ENCODE measurements at regions not wholly inside any gene's neighbourhood (a gene's known extent, or its start where the extent isn't known, plus 50 kb on each side); places are given as distances from the start of the nearest gene placed in this dataset.

DNA sequence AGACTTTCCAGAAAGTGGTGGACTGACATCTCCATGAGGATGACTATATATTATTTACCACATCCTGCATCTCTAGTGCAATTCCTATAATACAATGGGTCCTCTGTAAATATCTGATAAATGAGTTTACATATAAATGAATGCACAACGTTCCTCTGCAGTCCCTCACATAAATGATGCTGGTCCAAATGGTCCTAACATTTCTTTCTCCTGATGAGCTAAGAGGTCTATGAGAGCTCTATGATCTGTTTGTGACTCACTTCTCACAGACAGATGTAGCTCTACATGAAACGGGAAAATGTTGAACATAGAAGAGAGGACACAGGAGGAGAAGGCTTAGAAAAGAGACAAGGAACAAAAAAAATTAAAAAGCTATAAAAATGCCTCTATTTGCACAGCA is 201.2 kb upstream of the PIK3C3 start:
- DNase-seq: no peak

DNA sequence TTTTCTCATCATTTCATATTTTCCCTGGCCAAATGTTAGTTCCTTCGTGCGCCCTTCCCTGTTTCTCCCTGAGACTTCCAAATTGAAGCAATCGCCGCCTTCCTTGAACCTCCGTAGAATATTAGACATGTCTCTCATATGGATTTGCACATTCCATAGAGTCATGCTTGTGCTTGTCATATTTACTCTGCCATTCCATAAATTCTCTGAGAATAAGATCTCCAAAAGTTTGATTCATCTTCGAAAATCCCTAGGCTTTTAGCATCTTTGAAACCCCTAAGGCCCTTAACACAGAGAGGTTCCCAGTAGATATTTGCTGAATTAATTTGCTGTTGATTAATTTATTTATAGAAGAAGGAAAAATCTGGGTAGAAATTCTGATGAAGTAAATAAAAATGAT is 202.2 kb upstream of the PIK3C3 start:
- DNase-seq: no peak

DNA sequence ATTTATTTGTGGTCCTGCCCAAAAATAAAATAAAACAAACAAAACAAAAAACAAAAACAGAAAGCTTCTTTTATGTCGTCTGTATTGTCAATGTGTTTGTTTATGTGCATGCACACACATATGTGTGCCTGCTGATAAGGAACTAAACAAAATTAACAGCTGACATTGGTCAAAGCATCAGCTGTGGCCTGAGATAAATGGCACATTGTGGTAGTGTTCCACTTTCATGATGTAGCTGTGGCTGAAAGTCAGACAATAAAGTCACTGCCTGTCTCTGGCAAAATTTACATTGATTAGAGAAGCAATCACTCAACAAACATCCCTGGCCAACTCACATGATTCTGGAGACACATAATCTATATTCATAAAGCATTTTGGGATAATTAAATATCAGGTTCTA is 203.4 kb upstream of the PIK3C3 start:
- DNase-seq: no peak

DNA sequence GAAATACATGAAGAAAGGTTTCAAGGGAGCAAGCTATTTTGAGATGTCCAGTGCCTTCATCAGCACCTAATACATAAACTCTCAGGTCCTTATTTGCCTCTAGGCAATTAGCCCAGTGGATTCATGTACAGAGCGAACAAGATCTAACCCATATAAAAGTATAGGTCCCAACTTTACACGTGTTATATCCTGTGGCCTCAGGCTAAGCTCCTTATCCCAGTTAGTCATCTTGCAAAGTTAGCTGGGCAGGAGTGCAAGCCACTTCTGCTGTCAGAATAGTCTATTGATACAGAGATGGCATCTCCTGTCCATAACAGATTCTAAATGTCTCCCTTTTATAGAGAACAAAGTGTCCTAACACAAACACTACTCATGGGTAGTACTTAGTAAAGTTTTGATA is 203.9 kb upstream of the PIK3C3 start:
- no peak for DNase-seq

DNA sequence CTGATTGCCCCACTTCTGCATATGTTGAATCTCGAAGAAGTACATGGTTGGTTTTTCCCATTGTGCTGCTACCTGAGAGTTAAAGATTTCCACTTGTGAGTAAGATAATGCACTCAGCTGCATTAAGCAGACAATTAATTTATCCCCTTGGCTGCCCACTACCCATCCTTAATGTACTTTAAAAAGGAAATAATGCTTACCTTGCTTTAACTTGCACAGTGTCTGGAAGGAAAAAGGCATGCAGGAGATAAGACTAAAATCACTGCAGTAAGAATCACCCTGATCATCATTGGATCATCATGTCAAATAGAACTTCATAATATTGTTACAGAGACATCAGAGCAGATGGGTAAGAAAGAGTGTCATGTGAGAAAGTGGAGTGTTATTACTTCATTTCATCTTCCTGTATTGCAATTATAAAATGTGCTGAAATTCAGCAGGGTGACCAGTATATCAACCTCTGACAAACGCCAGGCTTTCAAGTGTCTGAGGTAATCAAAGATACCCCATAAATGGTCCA is 207.3 kb upstream of the PIK3C3 start:
- no peak for DNase-seq

DNA sequence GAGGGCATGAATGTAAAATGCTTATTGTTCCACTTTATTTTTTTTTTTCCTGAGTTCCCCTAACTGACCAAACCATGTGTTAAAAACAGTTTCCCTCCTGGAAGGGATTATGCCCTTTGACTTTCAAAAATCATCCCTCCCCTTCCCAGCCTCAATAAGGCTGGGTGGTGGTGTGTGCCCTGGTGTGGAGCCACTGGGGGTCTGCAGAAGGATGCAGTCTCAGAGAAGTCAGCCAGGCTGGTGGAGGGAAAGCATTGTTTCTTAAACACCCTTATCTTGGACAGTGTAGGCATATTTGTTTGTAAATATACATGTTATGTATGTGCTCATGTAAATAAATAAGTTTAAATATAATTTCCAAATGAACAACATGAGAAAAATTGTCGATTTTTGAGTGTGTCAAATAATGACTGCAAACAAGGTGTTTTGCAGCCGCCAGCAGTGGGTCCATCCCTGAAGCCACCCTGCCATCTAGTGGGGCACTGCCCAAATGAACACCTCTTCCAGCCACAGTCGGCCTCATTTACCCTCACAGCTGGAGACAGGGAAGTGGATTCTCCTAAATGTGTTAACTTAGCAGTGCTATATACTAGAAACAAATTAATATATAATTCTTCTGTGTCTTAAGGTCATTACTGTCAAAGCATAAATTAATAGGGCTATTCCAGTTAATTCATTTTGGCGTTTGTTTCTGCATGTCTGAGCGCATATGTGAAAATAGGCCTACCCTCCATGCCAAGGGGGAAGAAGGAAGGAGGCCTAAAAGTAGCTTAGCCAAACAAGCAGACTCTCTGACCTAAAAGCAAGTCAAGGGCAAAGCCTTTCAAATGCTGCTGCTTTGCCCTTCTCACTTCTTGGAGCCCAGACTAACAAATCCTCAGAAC is 209.6 kb upstream of the PIK3C3 start:
- peak; percentile 50 to 92 (median 79) for DNase-seq

DNA sequence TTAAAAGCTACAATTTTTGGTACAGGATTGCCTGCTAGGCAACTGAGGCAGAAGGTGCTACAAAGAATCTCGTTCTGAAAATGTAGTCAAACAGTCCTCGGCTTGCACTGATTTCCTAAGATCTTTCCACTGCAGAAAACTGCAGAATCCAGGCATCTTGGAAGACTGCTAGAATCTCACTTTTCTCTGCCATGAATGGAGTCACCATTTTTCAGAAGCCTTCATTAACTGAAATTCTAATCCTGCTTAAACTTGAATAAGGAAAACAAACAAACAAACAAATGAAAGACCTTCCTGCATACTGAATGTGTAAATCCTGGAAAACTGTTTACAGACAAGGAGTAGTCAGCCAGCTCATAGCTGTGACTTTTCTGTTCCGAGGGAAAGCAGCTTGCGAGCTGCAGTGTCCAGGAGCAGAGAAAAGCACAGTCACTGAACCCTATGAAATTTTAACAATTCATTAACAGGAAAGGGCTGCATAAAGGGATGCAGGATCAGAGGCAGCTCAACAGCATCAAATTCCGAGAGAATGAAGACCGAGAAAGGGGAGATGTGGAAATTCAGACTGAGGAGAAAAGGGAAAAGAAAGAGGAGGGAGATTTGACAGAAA is 210.5 kb upstream of the PIK3C3 start:
- peak in 2 of 3 experiments; percentile 41 to 72 for DNase-seq

DNA sequence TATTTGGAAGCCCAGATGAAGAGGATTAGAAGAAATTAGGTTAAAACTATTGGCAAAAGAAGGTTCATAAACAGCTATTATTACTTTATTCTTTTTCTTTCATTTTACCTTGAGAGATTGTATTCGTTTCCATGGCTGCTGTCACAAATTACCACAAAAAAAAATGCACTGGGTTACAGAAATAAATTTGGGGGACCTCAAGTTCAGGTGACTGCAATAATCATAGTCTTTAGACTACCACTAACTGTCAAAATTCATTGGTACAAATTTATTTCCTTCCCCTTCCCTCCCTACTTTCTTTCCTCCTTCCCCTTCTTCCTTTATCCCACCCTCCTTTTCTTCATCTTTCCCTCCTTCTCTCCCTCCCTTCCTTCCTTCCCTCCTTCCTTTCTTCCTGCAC is 217.8 kb upstream of the PIK3C3 start:
- no peak for DNase-seq

DNA sequence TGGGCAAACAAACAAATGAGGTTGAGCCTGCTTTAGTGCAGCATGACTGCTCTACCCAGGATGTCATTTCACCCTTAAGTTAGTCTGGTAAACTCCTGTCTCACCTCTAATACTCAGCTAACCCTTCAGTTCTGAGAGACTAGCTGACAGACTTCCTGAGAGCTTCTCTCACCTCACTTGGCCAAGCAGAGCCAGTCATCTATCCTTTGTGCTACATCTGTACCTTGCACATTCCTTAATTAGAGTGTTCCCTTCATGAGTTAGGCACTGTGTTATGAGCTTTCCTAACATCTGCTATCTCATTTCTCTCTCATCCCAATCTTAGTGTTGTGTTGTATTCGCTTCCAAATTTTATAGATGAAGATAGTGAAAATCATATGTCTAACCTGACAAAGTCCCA is 220.1 kb upstream of the PIK3C3 start:
- no peak for DNase-seq

DNA sequence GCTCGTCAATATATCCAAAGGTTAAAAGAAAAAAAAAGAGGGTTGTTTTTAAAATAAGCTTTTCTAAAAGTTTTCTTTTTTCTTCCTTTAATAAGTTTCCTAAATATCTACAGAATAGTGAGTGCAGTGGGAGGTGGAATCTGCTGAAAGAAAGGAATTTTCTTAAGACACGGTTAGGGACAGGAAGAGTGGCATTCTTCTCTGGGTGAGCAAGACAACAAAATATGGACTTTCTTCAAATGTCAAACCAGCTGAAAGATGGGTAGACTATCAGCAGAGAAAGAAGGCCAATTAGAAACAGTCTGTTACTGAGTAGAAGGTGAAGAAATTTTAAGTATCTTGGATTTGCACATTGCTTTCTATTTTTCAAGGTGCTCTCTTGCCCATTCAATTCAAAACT is 222.7 kb upstream of the PIK3C3 start:
- no peak for DNase-seq

DNA sequence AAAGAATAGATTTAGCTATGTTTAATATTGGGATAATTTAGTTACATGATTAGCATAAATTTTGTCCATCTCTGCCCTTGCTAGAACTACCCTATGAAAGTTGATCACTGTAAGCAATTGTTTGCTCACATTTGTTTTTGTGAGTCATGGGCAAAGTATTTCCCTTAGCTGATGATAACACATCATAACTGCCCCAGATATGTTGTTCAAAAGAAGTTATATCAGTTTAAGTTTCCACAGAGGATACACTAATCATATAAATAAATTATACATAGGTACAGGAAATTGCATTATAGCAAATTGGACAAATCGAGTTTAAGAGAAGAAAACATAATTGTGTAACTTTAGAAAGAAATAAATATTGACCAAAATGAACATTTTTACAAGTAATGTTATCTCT is 223.2 kb upstream of the PIK3C3 start:
- DNase-seq: no peak

DNA sequence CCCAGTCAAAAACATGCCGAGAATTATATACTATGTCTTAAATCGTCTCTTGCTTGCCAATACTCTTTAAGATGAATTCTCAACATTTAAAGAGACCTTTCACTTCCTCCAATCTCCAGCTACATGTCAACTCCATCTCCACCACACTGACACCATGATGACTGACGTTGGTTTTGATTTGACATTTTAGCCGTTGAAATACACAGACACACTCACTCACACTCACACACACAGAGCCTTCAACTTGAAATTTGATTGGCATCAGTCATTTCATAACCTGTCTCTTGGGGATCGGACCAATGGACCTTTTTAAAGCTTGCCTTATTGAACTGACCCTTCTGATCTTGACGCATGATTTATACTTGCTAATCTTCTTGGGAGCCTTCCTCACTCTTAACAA is 230.8 kb upstream of the PIK3C3 start:
- no peak for DNase-seq

DNA sequence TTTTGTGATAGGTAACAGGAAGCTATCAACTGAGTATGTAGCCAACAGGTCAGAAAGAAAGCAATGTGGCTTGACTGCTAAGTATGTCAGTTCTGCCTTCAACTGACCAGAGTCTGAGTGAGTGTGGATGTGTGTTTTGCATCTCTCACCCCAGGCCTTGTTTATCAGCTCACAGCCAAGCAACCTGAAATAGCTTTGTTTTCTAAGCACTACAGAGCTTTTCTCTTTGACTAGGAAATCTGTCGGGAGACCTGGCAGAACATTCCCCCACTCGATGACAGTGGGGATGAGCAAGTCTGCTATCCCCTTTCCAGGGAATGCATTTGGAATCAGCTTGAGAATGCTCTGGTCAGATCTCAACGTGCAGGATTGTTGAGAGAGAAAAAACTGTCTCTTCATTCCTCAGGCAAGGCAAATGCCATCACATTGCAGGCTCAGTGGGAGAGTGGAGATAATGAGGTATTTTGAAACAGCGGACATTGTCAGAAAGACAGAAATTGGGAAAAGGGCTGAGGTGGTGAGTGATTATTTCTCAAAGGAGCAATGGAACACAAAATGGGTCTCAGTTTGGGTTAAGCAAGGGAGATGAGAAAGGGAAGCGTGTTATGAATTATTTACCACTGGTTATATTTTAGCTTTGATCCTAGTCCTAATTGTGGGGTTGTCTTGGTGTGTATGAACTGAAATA is 233.8 kb upstream of the PIK3C3 start:
- DNase-seq: no peak

DNA sequence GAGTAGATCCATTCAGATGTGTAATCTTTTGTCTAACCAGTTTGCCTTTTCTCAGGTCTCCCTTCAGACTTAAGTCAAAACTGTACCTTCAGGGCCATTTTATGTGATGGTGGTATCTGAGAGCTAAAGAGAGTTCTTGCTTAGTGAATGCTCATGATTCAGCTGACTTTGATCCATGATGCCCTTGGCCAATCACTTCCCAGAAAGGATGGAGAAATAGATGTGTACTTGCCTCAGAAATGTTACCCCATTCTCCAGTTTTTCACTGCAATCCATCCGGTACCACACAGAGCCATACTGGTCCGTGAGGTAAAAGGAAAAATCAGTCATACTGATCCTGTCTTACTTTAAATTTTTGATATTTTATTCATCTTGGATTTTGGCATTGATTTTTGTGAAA is 234.8 kb upstream of the PIK3C3 start:
- DNase-seq: no peak

DNA sequence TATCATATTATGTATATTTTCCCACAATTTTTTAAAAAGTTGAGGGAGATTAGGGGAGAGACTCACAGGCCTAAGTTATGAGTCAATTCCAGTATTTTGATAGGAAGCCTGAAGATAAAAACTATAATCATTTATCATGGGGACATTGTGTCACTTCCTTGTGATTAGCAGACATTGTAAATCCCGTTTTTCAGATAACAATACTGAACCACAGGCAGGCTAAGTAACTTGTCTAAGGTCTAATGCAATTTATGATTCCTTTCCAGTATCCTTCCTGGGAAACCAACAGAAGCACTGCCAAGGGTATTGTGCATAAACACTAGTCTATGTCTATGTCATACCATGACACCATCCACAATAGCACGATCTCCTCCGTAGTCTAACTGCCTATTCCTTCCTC is 235.2 kb upstream of the PIK3C3 start:
- DNase-seq: no peak

DNA sequence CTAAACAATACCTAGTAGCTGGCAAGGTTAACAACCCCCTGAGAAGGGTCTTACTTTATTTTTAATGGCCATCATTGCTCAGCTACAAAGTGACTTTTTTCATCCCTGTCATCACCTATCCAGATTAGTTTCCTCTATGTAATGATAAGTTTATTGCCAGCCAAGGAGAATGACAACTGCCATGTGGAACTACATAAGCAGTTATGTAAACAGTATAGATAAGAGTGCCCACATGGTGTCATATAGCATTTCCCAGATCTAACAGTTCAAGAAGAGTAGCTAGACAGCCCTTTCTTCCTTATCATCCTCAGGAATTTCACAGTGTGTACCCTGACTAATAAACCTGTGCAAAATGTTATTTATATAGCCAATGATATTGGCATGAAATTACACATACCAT is 240.2 kb upstream of the PIK3C3 start:
- no peak for DNase-seq

DNA sequence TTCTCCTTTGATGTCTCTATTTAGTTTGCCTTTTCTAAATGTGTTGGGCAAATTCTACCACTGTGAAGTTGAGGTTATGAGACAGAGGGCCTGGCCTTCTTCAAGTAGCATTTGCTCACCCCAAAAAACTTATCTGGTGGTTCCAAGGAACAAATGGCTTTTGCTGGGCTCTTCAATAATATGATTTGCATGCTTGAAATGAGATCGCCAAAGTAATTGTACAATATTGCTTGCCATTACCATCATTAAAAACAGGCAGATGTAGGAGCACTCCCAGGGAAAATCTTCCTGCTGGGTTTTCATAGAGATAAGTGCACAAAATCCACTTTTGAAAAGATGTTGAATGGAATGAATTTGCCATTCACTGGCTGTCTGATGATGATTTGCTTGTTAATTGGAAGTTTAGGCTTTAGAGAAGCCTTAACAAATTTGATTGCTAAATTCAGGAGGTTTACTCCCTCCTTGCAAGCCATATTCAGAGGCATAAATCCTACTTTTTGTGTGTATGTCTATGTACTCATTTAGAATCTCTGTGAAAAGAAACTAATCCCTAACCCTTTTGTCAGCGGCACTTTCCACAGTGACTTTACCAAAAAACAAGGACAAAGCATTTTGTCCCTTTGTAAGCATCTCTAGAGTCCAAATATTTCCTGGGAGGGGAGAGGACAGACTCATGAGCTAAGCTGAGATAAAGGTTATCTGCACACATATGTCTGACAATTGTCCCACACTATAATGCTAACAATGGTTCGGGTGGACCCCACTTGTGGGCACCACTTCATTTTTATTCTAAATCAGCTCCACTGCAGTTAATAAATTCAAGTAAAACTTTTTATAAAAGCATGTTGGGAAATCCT is 240.8 kb upstream of the PIK3C3 start:
- DNase-seq: peak in 1 of 3 experiments; percentile 22

DNA sequence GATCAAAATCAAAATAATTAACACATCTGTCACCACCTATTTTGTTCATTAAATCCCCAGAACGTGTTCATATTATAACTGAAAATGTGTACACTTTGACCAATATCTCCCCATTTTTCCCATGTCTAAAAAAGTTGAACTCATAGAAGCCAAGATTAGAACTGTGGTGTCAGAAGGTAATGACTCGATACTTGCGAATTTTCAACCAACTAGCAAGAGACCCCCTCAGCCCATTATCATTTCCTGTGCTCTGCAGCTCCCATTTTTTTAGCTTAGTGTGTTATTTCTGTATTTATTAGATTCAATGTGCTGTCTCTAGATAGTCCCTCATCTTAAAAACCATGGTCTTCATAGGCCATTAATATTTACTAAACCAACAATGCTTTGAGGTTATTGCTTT is 248.7 kb upstream of the PIK3C3 start:
- DNase-seq: no peak

DNA sequence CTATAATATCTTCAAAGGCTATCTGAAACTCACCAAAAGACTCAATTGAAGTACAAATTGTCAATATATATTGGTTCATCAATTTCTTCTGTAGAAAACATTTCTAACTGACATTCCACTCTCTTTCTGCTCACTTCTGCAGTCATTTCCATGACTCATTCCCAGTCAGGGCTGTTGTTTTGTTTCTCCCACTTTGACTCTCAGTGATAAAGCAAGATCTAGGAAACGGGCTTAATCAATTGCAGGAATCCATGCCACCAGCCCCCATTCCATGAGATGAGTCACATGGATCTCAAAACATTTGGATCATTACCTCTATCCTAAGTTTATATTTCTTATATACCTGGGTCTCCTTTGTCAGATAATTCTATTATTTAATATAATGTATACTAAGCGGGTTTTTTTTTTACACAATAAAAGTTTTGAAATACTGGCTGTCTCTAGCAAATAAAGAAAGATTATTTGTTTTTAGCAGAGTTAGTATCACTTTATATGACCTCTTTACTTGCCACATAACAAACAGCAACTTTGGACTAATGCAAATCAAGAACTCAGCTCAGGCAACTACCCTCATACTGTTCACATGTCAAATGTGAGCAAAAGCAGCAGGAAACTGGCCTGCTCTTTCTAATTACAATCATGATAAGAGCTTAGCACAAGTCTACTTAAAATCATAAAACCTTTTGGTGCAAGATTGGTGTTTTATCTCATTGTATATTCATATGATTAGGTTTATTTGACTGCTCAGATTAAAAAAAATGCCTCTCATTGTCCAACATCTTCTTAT is 251.1 kb upstream of the PIK3C3 start:
- DNase-seq: no peak

DNA sequence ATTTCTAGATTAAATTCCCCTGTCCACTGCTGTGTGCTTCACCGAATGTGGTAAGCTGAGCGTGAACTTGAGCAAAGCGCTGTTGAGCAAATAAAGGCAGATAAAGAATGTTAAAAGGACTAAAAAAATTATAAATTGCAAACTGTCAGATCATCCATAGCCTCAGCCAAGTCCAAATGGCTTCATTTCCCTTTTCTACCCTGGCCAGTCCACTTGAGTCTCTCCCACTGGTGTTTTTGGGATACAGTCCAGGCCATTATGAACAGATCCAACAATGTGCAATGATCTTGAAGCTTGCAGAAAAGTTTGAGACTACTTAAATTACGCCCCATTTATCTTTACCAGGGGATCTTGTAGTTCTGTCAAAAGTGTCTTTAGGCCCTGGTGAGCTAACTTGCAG is 254.6 kb upstream of the PIK3C3 start:
- DNase-seq: no peak

DNA sequence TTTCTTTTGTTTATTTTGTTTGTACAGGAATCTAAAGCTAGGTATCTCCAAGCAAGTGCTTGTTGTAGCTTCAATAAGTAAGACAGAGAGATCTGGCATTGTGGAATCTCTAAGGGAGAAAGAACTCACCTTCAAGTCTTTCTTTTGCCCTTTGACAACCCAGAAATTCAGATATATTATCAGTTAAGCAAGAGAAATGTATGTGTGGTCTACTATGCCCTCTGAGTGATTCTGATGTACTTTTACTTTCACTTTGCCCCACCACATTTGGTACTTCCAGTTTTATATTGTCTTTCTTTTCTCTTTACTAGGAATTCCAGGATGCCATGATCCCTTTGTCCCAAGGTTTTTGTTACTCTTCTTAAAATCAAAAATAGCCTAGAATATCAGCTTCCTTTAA is 259.6 kb upstream of the PIK3C3 start:
- DNase-seq: no peak

DNA sequence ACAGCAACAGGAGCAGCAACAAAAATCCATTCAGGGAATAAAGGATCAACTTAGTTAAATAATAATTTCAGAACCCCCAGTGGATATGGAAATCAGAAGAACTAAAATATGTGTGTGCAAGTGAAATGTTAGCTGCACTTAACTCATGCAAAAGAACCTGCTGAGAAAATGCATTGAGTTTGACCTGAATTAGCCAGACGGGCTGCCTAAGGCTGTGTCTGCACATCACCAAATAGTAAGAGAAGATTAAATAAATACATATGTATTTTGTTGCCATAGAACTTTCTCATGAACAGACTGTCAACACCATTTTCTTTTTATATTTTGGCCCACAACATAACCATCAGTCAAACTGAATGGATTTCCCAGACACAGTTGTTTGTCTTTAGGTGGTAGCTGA is 262.0 kb upstream of the PIK3C3 start:
- DNase-seq: peak in 1 of 3 experiments; percentile 53

Measured in NCI-H1417 (cell line).